Tongue (tissue), 1 donor: ENCODE measurements at regions not wholly inside any gene's neighbourhood (a gene's known extent, or its start where the extent isn't known, plus 50 kb on each side); places are given as distances from the start of the nearest gene placed in this dataset.

Experiments
- DNase-seq: peaks from one replicate; pipeline ENCODE4 v3.0.0-alpha.2; 2015

- DNase-seq: no peak
Observed at GRCh38 chr6:90860822-90861601, 274.1 kb upstream of the MAP3K7 start.

DNA sequence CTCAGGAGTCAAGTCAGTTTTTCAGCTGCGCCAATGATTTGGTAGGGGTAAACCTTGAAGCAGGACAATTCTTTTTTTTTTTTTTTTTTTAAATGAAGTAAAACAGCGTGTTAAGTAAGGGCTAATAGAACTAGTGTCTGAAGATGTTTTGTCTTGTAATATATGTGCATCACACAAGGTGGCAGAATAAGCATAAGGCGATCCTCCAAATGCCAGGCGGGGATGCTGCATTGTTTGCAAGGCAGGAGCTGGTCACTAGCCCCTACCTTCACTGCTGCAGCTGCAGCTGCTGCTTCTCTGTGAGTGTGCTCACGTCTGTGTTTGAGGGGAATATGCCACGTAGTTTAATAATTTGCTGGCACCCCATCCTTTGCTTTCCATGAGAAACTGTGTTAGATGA lies 272.7 kb upstream of the MAP3K7 start:
- peak; percentile 14 for DNase-seq

DNA sequence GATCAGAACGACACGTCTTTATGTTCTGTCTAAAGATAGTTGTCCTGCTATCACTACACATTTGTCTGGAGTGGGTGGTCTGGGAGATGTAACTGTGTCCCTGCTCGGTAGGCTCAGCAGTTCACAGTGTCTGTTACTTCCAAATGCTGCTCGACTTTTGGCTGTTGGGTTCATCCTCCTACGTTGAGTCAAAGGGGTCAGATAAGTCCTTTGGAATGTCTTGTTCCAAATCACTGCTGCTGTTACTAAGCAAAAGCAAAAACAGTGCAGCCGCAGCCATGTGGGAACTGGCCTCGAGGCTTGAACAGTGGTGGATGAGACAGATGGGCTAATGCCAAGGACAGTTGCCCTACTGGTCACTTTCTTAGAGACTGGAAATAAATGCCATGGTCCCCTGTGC lies 272.2 kb upstream of the MAP3K7 start:
- no peak for DNase-seq

GRCh38 chr6:90849686-90850085 lies 262.8 kb upstream of the MAP3K7 start:
- DNase-seq: no peak

DNA sequence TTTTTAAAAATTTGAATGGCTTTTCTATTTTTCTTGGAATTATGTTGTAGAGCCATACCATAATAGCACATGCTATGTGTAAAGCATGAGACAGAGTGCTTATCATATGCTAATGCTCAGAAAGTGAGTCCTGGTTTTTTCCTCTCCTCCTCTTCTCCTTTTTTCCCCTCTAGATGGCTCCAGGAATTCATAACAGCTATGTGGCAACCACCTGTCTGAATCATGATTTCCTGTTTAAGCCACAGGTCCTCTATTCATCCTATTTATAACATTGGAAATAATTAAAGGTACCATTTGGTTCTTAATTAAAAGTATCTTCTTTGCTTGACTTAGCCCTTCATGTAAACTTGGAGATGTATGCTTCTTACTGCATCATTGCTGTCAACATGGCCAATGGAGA lies 260.0 kb upstream of the MAP3K7 start:
- DNase-seq: no peak

- DNase-seq: no peak
Observed at GRCh38 chr6:90835596-90836212, 248.8 kb upstream of the MAP3K7 start.

GRCh38 chr6:90829311-90829710 lies 242.4 kb upstream of the MAP3K7 start:
- DNase-seq: no peak

DNA sequence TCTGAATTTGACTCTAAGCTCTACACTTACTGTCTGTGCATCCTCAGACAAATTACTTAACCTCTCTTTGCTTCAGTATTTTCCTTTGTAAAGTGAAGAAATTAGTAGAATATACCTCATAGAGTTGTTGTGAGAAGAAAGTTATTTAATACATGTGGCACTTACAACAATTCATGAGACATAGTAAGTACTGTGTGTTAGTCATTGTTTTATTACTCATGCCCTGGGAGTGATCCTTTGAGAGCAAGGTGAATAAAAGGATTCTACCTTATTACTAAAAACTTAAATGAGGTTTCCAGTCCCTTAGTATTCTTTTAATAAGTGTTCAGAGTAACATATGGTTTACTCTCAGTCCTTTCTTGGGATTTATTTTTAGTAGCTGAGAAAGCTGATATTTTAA lies 233.6 kb upstream of the MAP3K7 start:
- DNase-seq: no peak

DNA sequence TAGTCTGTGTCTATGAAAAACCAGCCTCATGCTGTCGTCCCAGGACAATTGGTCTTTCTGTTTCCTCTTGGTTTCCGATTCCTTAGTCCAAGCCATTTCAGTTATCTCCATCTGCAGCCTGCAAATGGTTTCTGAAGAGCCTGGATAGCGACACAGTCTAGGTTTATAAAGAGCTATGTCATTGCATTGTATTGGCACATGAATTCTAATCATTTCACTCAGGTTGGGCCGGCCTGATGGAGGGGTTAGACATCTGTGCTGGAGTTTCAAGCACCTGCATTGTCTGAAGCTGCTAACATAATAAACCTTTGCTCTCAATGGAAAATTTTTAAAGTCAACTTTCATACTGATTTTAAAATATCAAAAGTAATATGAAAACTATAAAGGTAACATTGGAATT lies 232.6 kb upstream of the MAP3K7 start:
- peak; percentile 8 for DNase-seq

DNA sequence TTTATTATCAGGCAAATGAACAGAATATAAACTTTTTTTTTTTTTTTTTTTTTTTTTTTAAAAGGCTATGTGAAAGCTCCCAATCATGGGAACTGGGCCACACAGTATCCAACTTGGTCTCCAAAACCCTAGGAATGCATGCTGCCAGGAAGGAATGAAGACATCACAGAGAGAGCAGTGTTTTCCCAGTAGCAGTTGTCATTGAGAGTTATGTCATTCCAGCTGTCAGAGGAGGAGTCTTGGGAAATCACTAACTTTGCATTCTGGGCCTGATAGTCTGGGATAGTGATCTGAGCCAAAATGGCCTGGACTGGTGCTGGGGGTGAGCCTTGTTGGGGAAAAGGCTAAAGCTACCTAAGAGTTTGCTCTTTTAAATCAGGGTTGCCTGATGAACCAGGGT lies 231.3 kb upstream of the MAP3K7 start:
- DNase-seq: peak; percentile 71

GRCh38 chr6:90816764-90817163 lies 229.9 kb upstream of the MAP3K7 start:
- DNase-seq: no peak

GRCh38 chr6:90811596-90812226 lies 224.8 kb upstream of the MAP3K7 start:
- DNase-seq: no peak

- DNase-seq: no peak
Observed at GRCh38 chr6:90809035-90809434, 222.2 kb upstream of the MAP3K7 start.

- DNase-seq: no peak
Observed at GRCh38 chr6:90807791-90808701, 221.2 kb upstream of the MAP3K7 start.

- peak; percentile 10 for DNase-seq
Observed at GRCh38 chr6:90805619-90806155, 218.8 kb upstream of the MAP3K7 start.

GRCh38 chr6:90803956-90804355 lies 217.1 kb upstream of the MAP3K7 start:
- no peak for DNase-seq

- no peak for DNase-seq
Observed at GRCh38 chr6:90795078-90795477, 208.2 kb upstream of the MAP3K7 start.

GRCh38 chr6:90793771-90794170 lies 206.9 kb upstream of the MAP3K7 start:
- DNase-seq: no peak

- no peak for DNase-seq
Observed at GRCh38 chr6:90790696-90791095, 203.8 kb upstream of the MAP3K7 start.

DNA sequence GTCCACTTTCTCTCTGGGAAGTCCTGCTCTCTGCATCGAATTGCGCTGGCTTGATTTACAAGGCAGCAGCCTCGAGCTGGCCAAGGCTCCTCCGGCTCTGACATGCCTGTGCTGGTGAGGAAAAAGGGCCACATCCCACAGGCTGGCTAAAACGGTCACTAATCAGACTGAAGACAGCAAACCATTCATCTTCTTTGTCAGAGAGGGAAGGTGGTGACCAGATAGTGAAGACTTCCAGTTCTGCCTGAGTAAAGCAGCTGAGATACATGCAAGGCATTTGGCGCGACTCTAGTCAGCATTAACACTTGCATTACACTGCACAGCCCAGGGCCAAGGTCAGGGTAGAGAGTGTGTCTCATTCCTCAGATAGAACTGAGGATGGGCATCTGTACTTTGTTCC lies 203.2 kb upstream of the MAP3K7 start:
- no peak for DNase-seq

GRCh38 chr6:90788781-90789180 lies 201.9 kb upstream of the MAP3K7 start:
- no peak for DNase-seq

GRCh38 chr6:90787446-90787845 lies 200.6 kb upstream of the MAP3K7 start:
- no peak for DNase-seq
